Breast epithelium (tissue), 4 donors: ENCODE measurements at regions not wholly inside any gene's neighbourhood (a gene's known extent, or its start where the extent isn't known, plus 50 kb on each side); places are given as distances from the start of the nearest gene placed in this dataset.
"Not testable (repeated sequence)": the region's sequence is repeated elsewhere in the genome, so short reads cannot be mapped to it uniquely, and the experiment has no call there.

Experiments
- DNase-seq, 2 donors: peaks; one replicate each; pipeline ENCODE4 v3.0.0-alpha.2; 2019; ENCODE audit warnings: low spot score in 2 of 2
- H3K27ac ChIP-seq, 2 donors: fragments of 200-600 bp; sonication (generic) in 1 of 2; one replicate each; pipeline ENCODE4 v1.5.1; 2016 to 2019; ENCODE audit warnings: mild to moderate bottlenecking in 1 of 2
- H3K27me3 ChIP-seq, 2 donors: fragments of 200-600 bp; sonication (generic) in 1 of 2; one replicate each; pipeline versions ENCODE4 v1.5.1 to v1.6.0; 2017 to 2019; ENCODE audit warnings: control low read depth in 1 of 2, mild to moderate bottlenecking in 1 of 2
- H3K36me3 ChIP-seq: fragments of 200-600 bp; one replicate; pipeline ENCODE4 v1.5.1; 2019
- H3K4me1 ChIP-seq, 2 donors: fragments of 200-600 bp; sonication (generic); one replicate each; pipeline ENCODE4 v1.5.1; 2016 to 2019; ENCODE audit warnings: control low read depth in 1 of 2
- H3K4me3 ChIP-seq, 3 donors: fragments of 200-600 bp; sonication (generic); 1 replicate in 2 of 3; 2 replicates in 1 of 3; pipeline ENCODE4 v1.5.1; 2016 to 2019; ENCODE audit warnings: mild to moderate bottlenecking in 3 of 3, moderate library complexity in 2 of 3
- H3K9me3 ChIP-seq, 2 donors: fragments of 200-600 bp; sonication (generic) in 1 of 2; one replicate each; pipeline ENCODE4 v1.5.1; 2016 to 2019; ENCODE audit warnings: control low read depth in 1 of 2
- CTCF ChIP-seq, 3 donors: fragments of 450-650 bp; IDR thresholded peaks; one replicate each; pipeline ENCODE4 v1.5.1; 2016 to 2017; ENCODE audit warnings: antibody characterized with exemption in 3 of 3, mild to moderate bottlenecking in 3 of 3, moderate library complexity in 3 of 3
- POLR2A ChIP-seq: fragments of 450-650 bp; IDR thresholded peaks from one replicate; pipeline ENCODE4 v1.6.1; 2016; ENCODE audit warnings: antibody characterized with exemption, mild to moderate bottlenecking, moderate library complexity
- POLR2AphosphoS5 ChIP-seq, 3 donors: sonication (generic); formaldehyde crosslinking; IDR thresholded peaks; one replicate each; pipeline ENCODE4 v1.6.1; 2017; ENCODE audit warnings: antibody characterized with exemption in 3 of 3
- intact Hi-C: fragments of 100-400 bp; cut with DNase I; formaldehyde crosslinking; loops from one replicate; pipeline ENCODE4 v1.15.1; 2023; ENCODE audit warnings: low total_unique reads

- peaks cover 0 to 3% of the 10 kb centered on the region in 2 donors for H3K9me3 ChIP-seq
- no peaks in the 10 kb centered on the region for H3K27me3 ChIP-seq
- H3K27ac ChIP-seq = no peak overlapping the region
- intact Hi-C loops = no loop called here
- H3K36me3 ChIP-seq = no peaks in the 10 kb centered on the region
- DNase-seq = no peak
- TF ChIP-seq POLR2A (no peak), CTCF (IDR thresholded peaks at IDR 0.05) (no peak), POLR2AphosphoS5 (IDR thresholded peaks at IDR 0.05) (no peak)
- H3K4me3 ChIP-seq = no peak overlapping the region
- H3K4me1 ChIP-seq = no peaks in the 10 kb centered on the region
These were observed 973.9 kb upstream of the PRR20A start for GRCh38 chr13:56166864-56167263.

GRCh38 chr13:56168581-56168980, 972.1 kb upstream of the PRR20A start:
- no peaks in the 10 kb centered on the region for H3K4me1 ChIP-seq
- no peak for DNase-seq
- H3K27me3 ChIP-seq = no peaks in the 10 kb centered on the region
- H3K9me3 ChIP-seq = peaks cover 0 to 3% of the 10 kb centered on the region in 2 donors
- intact Hi-C loops = no loop called here
- TF ChIP-seq CTCF (IDR thresholded peaks at IDR 0.05) (no peak), POLR2AphosphoS5 (IDR thresholded peaks at IDR 0.05) (no peak), POLR2A (no peak)
- no peak overlapping the region for H3K4me3 ChIP-seq
- H3K36me3 ChIP-seq = no peaks in the 10 kb centered on the region
- no peak overlapping the region for H3K27ac ChIP-seq

- Histone ChIP-seq H3K9me3 (no peaks in the 10 kb centered on the region), H3K27ac (no peak overlapping the region), H3K36me3 (no peaks in the 10 kb centered on the region), H3K27me3 (no peaks in the 10 kb centered on the region), H3K4me1 (no peaks in the 10 kb centered on the region), H3K4me3 (no peak overlapping the region)
- intact Hi-C loops = no loop called here
- TF ChIP-seq CTCF (IDR thresholded peaks at IDR 0.05) = no peak
- TF ChIP-seq POLR2A = no peak
- TF ChIP-seq POLR2AphosphoS5 (IDR thresholded peaks at IDR 0.05) = no peak
- DNase-seq = no peak
These were observed 967.4 kb upstream of the PRR20A start for GRCh38 chr13:56173346-56173745.

- Histone ChIP-seq H3K4me3 (no peak overlapping the region), H3K9me3 (peaks cover 5 to 22% of the 10 kb centered on the region in 2 donors), H3K27me3 (no peaks in the 10 kb centered on the region), H3K4me1 (no peaks in the 10 kb centered on the region), H3K27ac (no peak overlapping the region), H3K36me3 (no peaks in the 10 kb centered on the region)
- DNase-seq = no peak
- TF ChIP-seq POLR2A (no peak), CTCF (IDR thresholded peaks at IDR 0.05) (no peak)
- intact Hi-C loops = no loop called here
These were observed 958.1 kb upstream of the PRR20A start for GRCh38 chr13:56182598-56182997.

- Histone ChIP-seq H3K27ac (no peak overlapping the region), H3K4me1 (no peaks in the 10 kb centered on the region), H3K36me3 (no peaks in the 10 kb centered on the region), H3K9me3 (peaks cover 5 to 8% of the 10 kb centered on the region in 2 donors), H3K27me3 (no peaks in the 10 kb centered on the region), H3K4me3 (no peak overlapping the region)
- intact Hi-C loops = no loop called here
- TF ChIP-seq POLR2AphosphoS5 (IDR thresholded peaks at IDR 0.05) = no peak
- no peak for DNase-seq
These were observed 953.4 kb upstream of the PRR20A start for GRCh38 chr13:56187331-56187730.

- H3K4me3 ChIP-seq, H3K4me1 ChIP-seq, intact Hi-C loops: not testable (repeated sequence)
These were observed 952.1 kb upstream of the PRR20A start for GRCh38 chr13:56188582-56188981.

More at GRCh38 chr13:56188582-56188981, 952.1 kb upstream of the PRR20A start:
- not testable (repeated sequence) for H3K27me3 ChIP-seq, H3K36me3 ChIP-seq, DNase-seq, H3K27ac ChIP-seq, H3K9me3 ChIP-seq
